HG03196 (cell line): ENCODE measurements at regions not wholly inside any gene's neighbourhood (a gene's known extent, or its start where the extent isn't known, plus 50 kb on each side); places are given as distances from the start of the nearest gene placed in this dataset.
"Not testable (repeated sequence)": the region's sequence is repeated elsewhere in the genome, so short reads cannot be mapped to it uniquely, and the experiment has no call there.

Experiments used
- ATAC-seq: cut with Tn5 transposase; IDR thresholded peaks from one replicate; pipeline ENCODE4 v1.9.1; 2021; ENCODE audit not compliant: unreplicated experiment

GRCh38 chr13:79642596-79642995 is 161.6 kb downstream of the NDFIP2 start:
- no peak for ATAC-seq

GRCh38 chr13:79637133-79637763 is 156.3 kb downstream of the NDFIP2 start:
- ATAC-seq: no peak

DNA sequence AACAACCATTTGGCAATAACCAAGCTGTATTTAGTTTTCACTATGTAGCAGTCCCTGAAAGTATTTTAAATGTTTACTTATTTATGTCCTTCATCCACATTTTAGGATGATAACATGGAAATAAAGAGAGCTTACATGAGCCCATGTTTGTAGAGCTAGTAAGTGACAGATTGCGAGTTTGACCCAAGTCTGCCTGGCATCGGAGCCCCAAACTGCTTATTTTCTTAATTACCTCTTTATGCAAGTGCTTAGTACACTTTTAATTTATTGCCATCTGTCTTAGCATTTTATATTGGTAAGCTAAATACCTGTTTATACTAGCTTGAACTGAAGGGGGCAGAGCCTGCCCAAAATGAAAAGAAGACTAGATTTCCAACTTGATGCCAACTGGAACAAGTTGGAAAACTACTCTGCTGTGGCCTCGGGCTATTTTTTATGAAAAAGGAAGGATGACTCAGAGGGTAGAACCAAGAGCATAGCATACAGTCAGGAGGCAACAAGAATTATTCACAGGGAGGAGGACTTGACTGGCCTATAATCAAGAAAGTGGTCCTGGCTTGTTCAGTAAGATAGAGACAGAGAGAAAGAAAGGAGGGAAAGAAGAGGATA is 150.2 kb downstream of the NDFIP2 start:
- no peak for ATAC-seq

GRCh38 chr13:79628463-79628862 is 147.5 kb downstream of the NDFIP2 start:
- no peak for ATAC-seq

- ATAC-seq: no peak
These were observed 146.0 kb downstream of the NDFIP2 start for GRCh38 chr13:79626924-79627323.

DNA sequence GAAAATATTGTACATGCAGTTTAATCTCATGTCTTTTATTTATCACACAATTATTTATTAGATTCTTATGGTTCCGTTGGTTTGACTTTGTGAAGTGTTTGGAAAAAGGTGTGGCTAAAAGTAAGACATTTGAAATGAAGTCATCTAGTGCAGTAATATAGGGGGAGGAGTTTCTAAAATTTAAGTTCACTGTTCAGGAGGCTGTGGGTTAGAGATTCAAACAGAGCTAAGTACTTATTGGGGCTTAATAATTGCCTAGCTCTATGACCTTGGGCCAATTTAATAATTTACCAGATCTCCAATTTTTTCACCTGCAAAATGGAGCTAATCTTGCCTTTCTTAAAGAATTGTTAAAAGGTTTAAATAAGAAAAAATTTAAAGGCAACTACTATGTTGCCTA is 144.6 kb downstream of the NDFIP2 start:
- no peak for ATAC-seq

DNA sequence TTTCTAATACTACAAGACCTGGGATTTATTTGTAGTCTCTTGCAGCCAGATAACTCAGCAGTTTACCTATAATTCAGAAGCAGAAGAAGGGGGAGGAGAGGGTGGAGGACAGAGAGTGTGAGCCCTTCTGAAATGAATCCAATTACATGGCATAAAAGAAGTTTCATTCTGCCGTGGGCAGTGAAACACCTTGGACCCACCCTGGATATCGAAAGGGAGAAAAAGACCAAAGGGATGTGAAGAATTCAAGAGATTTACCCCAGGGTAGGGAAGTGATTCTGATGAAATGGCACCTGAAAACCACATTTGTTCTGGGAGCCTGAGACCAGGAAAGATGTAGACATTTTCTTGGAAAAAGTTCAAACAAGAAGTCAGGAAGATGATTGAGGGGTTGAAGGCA is 140.9 kb downstream of the NDFIP2 start:
- no peak for ATAC-seq

DNA sequence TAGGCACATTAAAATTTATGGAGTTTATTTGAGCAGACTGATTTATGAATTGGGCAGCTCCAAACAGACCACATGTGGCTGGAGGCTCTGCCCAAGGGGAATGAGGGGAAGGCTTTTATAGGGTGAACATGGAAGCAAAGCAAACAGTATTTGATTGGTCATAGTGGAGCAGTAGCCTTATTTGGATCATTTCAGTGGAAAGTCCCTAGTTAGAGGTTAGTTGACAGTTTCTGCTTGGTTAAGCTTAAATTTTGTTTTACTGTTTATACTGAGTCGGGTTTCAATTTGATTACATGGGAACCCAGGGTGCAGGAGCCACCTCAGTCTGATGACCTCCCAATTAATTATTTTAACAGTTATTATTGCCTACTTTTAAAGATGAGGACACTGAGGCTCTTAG is 140.5 kb downstream of the NDFIP2 start:
- ATAC-seq: no peak

GRCh38 chr13:79614250-79614918 is 133.4 kb downstream of the NDFIP2 start:
- no peak for ATAC-seq

DNA sequence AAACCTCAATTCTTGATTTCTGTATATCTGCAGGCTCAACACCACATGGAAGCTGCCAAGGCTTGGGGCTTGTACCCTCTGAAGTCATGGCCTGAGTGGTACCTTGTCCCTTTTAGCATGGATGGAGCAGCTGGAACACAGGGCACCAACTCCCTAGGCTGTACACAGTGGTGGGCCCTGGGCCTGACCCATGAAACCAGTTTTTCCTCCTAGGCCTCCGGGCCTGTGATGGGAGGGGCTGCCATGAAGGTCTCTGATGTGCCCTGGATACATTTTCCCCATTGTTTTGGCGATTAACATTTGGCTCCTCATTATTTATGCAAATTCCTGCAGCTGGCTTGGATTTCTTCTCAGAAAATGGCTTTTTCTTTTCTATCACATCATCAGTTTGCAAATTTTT is 131.6 kb downstream of the NDFIP2 start:
- ATAC-seq: no peak

GRCh38 chr13:79607895-79608294 is 126.9 kb downstream of the NDFIP2 start:
- ATAC-seq: not testable (repeated sequence)
